Cerebellar cortex (tissue), 1 donor: ENCODE measurements at regions not wholly inside any gene's neighbourhood (a gene's known extent, or its start where the extent isn't known, plus 50 kb on each side); places are given as distances from the start of the nearest gene placed in this dataset.
"Not testable (repeated sequence)": the region's sequence is repeated elsewhere in the genome, so short reads cannot be mapped to it uniquely, and the experiment has no call there.

Experiments
- DNase-seq: peaks from one replicate; pipeline ENCODE4 v3.0.0-alpha.2; 2015; ENCODE audit warnings: low spot score

- DNase-seq: no peak
Measured at GRCh38 chr20:61092251-61092650, 159.8 kb upstream of the CDH4 start.

DNA sequence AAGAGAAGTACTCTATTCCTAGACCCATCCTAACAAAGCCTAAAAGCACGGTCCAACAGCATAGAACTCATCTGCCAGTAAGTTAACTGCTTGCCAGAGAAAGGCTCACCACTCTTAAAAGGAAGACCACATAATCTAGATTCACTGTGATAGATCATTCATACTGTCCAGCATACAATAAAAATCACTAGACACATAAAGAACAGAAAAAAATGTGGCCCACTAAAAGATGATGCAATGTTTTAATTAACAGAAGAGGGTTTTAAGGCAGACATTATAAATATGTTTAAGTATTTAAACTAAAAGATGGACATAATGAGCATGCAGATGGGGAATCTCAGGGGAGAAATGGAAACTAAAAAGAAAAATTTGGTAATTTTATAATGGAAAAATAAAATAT lies 157.5 kb upstream of the CDH4 start:
- no peak for DNase-seq

DNA sequence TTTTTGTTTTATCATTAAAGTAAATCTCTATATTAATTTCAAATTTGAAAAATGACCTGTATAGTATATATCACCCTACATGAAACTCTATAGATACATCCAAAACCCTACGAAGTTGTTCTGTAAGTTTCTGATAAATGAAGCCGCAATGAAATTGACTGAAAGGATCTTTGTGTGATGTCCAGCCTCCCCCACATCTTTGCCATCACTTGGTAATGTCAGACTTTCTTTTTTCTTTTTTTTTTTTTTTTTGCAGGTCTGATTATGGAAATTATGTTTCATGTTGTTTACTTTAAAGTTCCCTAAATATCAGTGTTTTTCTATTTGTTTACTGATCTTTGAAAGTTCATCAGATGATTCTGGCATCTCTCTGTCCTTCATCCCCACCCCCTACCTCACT lies 155.6 kb upstream of the CDH4 start:
- no peak for DNase-seq

GRCh38 chr20:61099806-61100205 lies 152.3 kb upstream of the CDH4 start:
- no peak for DNase-seq

- DNase-seq: no peak
Measured at GRCh38 chr20:61100489-61100888, 151.6 kb upstream of the CDH4 start.

DNA sequence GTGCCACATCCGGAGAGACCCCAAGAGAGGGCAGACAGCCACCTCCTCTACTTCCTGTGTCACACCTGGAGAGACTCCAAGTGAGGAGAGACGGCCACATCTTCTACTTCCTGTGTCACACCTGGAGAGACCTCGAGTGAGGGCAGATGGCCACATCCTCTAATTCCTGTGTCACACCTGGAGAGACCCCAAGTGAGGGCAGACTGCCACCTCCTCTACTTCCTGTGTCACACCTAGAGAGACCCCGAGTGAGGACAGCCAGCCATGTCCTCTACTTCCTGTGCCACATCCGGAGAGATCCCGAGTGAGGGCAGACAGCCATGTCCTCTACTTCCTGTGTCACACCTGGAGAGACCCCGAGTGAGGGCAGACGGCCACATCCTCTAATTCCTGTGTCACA lies 150.7 kb upstream of the CDH4 start:
- not testable (repeated sequence) for DNase-seq

DNA sequence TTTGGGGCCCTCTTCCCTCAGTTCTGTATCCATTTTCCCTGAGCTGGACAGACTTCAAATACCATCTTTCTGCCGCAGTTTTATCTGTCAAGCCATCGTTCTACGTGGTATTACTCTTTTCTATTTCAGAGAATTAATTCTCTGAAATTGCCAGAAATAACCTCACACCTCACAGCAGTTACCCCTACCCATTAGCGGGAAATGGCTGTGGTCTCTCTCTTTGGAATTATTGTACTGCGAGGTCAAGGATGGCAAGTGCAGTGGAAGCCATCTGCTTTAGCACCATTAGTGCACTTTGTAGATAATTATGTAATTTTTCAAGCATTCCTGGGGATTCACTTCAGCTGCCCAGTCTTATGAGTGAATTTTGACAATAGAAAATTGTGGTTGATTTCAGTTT lies 147.8 kb upstream of the CDH4 start:
- no peak for DNase-seq

- no peak for DNase-seq
Measured at GRCh38 chr20:61105395-61105794, 146.7 kb upstream of the CDH4 start.

GRCh38 chr20:61106438-61106837 lies 145.6 kb upstream of the CDH4 start:
- no peak for DNase-seq

DNA sequence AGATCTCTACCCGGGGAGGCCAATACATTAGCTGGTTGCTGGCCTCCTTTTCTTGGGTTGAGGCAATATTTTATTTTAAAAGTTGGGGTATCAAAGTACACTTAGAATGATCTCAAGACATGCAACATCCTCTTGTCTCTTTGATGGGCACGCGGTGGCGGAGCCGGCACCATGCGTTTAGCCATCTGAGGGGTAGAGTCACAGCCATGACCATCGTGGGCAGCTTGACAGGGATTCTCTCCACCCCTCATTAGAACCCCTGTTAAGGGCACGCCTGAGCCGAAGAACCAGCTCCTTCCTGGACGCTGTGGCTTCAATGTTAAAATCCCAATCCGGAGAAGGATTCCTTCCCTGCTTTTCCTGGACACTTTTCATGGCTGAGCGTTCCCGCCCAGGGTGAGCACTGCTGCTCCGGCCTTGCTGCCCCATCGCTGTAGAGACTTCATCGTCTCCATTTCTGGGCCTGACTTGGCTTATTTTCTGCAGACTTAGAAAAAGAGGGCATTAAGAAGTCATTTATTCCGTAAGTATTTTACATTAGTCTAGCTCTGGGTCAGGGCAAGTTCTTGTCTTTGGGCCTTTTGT lies 142.7 kb upstream of the CDH4 start:
- no peak for DNase-seq

DNA sequence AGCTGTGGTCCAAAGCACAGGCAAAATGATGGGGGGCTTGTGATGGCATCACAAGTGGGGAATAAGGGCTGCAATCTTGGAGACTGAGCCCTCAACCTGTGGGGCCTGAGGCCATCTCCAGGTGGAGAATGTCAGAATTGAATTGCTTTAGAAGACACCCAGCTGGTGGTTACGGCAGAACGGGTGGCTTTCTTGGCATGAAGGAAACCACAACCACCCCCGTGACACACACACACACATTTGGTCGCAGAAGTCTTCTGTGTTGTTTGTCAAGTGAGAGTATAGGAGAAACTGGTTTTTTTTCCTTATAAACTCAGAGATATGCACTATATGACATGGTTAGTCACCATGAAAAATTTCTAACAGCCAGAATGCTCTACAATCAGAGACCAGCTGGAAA lies 139.5 kb upstream of the CDH4 start:
- no peak for DNase-seq

GRCh38 chr20:61113731-61114130 lies 138.3 kb upstream of the CDH4 start:
- no peak for DNase-seq

DNA sequence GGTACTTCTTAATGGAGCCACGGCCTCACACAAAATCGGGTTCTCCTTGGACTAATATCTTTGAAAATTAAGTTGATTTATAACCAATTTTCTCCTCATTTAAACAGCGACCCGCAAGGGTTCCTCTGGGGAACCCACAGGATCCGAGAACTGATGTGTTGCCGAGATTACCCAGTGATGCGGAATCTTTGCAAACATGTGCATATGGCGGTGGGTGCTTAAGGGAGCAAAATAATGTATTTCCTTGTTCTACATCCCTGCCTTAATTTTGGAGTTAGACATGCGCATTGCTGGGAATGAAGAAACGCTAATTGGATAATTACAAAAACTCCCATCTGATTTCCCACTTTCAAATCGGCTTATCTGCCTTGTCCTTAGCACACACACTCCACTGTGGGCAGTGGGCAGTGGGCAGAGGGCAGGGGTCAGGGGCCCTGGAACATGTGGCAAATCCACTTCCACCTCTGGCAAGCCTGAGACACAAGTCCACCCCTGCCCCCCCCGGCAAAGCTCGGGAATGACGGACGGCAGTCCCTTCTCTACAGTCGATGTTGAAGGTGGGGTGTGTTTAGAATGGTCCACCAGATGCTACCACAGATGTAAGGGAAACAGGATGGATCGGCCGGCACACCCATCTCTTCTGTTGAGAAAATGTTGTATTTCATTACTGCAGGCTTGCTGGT lies 137.4 kb upstream of the CDH4 start:
- DNase-seq: no peak

DNA sequence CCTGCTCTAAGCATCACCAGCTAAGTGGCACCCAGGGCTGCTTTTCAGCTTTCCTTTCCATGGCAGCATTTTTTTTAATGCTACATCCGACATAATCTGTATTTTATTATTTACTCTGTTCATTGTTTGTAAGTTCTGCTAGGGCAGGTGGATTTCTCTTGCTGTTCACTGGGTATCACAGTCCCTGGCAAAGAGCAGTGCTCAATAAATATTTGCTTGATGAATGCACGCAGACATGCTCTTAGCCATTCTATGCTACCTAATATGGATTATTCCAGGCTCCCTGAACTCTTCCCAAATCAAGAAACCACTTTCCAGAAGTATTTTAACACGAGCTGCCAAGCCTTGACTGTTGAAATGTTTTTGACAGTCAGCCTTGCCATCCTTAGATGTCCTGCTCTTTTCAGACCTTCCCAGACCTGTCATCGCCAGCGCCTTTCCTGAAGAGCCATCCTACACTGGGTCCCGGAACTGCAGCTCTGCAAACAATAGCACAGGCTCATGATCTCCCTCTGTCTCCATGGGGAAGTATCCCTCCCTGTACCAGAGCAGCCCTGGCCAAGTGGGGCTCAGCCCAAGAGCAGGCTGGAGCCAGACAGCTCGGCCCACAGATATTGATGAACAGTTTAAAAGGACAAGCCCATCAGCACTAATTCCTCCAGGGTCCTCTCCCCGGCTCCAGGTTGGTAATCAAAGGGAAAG lies 136.5 kb upstream of the CDH4 start:
- DNase-seq: no peak

GRCh38 chr20:61117725-61118124 lies 134.3 kb upstream of the CDH4 start:
- no peak for DNase-seq

DNA sequence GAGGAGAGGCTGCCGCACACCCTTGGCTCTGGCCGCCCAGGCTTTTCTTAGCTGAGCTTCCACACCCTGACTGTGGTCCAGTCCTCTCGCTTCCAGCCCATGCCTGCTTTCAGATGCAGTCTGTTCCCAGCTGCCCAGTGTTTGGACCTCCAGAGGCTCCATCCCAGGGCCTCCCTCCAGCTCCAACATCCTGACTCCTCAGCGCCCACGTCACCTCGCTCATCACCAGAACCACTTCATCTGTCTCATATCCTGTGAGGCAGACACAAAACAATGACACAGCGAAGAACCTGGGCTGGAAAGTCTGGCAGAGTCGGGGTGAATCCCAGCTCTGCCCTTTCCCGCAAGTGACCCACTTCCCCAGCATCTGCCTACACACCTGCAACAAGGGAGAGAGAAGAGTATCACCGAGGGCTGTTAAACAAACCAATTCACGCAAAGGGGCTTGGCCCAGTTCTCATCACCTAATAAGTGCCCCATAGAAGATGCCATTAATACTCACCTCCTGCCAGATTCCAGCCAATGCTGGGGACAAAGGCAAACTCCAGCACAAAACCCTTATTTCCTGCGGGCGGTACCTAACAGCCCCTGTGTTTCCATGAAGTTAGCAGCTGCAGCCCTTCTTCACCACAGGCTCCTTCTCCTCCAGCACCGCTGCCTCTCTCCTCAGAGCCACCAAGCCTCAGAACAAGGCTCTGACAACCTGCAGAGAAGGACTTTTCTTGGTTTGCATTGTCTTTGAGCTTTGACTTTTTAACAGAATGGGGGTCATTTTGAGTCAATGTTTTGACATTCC lies 133.4 kb upstream of the CDH4 start:
- DNase-seq: no peak

GRCh38 chr20:61119273-61119672 lies 132.8 kb upstream of the CDH4 start:
- DNase-seq: no peak

- DNase-seq: no peak
Measured at GRCh38 chr20:61119794-61120410, 132.2 kb upstream of the CDH4 start.

DNA sequence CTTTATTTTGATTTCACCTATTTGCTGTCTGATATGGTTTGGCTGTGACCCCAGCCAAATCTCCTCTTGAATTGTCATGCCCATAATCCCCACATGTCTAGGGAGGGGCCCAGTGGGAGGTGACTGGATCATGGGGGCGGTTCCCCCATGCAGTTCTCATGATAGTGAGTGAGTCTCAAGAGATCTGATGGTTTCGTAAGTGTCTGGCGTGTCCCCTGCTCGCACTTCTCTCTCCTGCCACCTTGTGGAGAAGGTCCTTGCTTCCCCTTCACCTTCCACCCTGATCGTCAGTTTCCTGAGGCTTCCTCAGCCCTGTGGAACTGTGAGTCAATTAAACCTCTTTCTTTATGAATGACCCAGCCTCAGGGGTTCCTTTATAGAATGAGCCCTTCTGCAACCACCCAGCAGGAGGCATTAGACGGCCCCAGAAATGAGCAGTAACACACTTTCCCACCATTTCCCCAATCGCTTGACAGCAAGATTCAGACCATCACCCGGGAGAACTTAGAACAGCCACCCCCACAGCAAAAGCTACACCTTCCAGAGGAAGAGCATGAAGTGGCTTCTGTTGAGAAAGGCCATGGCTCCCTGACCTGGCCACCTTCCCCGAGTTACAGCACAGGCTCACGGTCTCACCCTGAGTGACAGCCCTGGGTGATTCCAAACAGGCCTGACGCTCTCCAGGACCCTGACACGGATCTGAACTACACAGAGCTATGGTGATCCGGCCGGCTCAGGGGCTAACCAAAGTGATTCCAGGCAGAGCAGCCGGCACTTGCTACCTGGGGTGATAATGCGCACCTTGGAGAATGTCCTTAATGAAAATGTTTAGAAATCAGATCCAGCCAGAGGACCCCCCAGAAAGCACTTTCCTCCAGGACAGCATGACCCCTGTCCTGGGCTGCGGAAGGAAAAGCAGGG lies 131.2 kb upstream of the CDH4 start:
- peak; percentile 29 for DNase-seq

DNA sequence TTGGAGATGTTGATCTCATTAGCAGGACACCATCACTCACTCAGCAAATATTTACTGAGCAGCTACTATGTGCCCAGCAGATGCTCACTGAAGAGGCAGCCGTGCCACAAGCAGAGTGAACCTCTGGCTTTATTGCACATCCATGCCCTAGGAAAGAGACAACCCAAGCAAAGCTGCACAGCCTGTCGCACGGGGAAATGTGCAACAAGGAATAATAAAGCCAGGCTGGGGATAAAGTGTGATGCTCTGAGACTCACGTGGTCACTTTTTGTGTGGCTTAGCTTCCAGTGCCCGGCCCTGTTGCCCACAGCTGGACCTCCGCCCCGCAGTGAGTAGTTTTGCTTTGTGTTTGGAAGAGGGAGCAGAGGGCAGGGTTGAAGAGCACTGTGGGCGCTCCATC lies 130.4 kb upstream of the CDH4 start:
- no peak for DNase-seq

GRCh38 chr20:61123286-61123685 lies 128.8 kb upstream of the CDH4 start:
- no peak for DNase-seq
